ENCODE measurements at regions not wholly inside any gene's neighbourhood (a gene's known extent, or its start where the extent isn't known, plus 50 kb on each side); places are given as distances from the start of the nearest gene placed in this dataset.
A peak's percentile ranks its signal among the peaks of the same experiment; 100 is the strongest.

DNA sequence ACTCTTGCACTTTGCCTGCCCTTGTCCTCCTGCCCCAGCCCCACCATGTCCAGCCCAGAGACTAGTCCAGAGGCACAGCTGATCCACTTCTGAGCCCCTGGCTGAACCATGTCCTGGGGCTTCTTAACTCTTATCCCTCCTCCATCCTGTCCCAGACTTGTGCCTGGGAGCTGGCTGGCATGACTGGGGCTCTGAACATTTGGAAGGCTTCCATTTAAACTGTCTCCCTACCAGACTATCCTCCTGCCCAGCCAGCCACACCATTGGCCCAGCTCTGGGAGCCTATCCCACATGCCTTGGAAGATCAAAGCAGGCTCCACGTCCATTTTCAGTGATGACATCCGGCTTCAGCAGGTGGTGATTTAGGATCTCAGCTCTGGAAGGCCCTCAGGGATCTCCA, 57.4 kb downstream of the FAM241B start:
- peaks cover 0 to 44% (median 30%) of the 10 kb centered on the region in 4 donors for H3K4me1 ChIP-seq
- H3K9me3 ChIP-seq, result no peaks in the 10 kb centered on the region
- DNase-seq, result no peak
- no peak for TF ChIP-seq CTCF (IDR thresholded peaks at IDR 0.05)
- intact Hi-C loops (cut with DNase I; ENCODE audit: low total_unique reads), result loop anchor here (5.0 kb wide), 1 partner anchor 40 kb away; no protein-coding TSS in a partner anchor
- H3K27ac ChIP-seq, result peak overlapping the region in 1 of 2 donors; percentile 81
- H3K4me3 ChIP-seq, result no peak overlapping the region
- no peaks in the 10 kb centered on the region for H3K27me3 ChIP-seq
- H3K36me3 ChIP-seq, result no peaks in the 10 kb centered on the region

DNA sequence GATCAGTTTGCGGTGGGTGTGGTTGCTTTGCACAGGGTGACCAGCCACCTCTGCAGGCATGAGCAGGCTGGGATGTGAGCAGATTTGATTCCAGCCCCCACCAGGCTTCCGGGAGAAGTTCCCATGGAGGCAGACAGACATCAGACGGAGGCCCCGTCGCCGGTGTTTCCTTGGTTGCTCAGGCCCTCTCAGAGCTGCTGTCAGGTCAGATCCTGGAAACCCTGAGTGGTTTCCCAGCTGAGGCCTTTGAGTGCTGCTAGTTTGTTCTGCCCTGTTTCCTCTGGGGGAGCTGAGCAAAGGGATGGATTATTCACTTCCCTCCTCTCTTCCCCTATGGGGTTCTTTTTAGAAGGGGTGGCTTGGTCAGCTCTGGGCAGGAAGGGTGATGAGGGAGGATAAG, 62.2 kb downstream of the FAM241B start:
- Histone ChIP-seq H3K4me1 (peaks cover 0 to 3% (median 0%) of the 10 kb centered on the region in 4 donors), H3K27ac (no peak overlapping the region), H3K27me3 (no peaks in the 10 kb centered on the region), H3K9me3 (no peaks in the 10 kb centered on the region), H3K36me3 (no peaks in the 10 kb centered on the region), H3K4me3 (no peak overlapping the region)
- intact Hi-C loops (cut with DNase I; ENCODE audit: low total_unique reads), result no loop called here
- no peak for TF ChIP-seq CTCF (IDR thresholded peaks at IDR 0.05)
- no peak for DNase-seq

DNA sequence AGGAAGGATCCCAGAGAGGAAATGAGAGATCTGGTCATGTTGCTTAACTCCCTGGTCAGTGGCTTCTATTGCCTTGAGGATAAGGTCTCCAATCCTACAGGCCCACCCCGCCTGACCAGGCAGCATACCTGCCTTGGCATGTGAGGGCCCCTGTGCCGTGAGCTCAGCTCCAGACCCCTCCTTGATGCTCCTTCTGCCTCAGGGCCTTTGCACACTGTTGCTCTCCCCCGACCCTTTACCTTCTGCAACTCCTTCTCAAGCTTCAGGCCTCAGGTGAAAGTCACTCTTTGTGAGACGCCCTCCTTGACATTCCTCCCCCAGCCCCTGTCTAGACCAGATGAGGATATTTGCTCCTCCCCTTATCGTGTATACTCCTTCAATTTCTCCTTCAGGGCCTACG, 62.8 kb downstream of the FAM241B start:
- Histone ChIP-seq H3K4me3 (no peak overlapping the region), H3K27ac (no peak overlapping the region), H3K4me1 (no peaks in the 10 kb centered on the region), H3K36me3 (no peaks in the 10 kb centered on the region), H3K27me3 (no peaks in the 10 kb centered on the region), H3K9me3 (no peaks in the 10 kb centered on the region)
- intact Hi-C loops (cut with DNase I; ENCODE audit: low total_unique reads), result no loop called here
- no peak for DNase-seq
- TF ChIP-seq CTCF (IDR thresholded peaks at IDR 0.05), result no peak

DNA sequence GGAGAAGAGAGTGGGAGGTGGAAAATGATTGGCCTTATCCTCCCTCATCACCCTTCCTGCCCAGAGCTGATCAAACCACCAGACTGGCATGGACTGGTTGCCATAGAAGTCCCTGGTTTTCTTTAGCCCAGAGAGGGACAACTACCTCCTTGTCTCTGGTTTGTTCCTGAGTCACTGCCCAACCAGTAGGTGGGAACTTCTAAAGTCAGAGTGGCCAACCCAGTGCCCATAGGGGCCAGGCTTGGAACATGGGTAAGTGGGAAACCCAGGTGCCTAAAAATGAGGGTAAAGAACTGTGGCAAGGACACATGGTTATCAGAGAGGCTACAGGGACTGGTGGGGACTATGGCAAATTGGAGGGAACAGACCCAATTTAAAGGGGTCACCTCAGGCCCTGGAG, 63.8 kb downstream of the FAM241B start:
- no peaks in the 10 kb centered on the region for H3K4me1 ChIP-seq
- H3K9me3 ChIP-seq, result no peaks in the 10 kb centered on the region
- H3K27me3 ChIP-seq, result no peaks in the 10 kb centered on the region
- intact Hi-C loops (cut with DNase I; ENCODE audit: low total_unique reads), result no loop called here
- H3K4me3 ChIP-seq, result no peak overlapping the region
- no peak overlapping the region for H3K27ac ChIP-seq
- no peaks in the 10 kb centered on the region for H3K36me3 ChIP-seq
- TF ChIP-seq CTCF (IDR thresholded peaks at IDR 0.05), result no peak
- DNase-seq, result no peak

- H3K4me1 ChIP-seq, result no peaks in the 10 kb centered on the region
- no peak overlapping the region for H3K27ac ChIP-seq
- H3K4me3 ChIP-seq, result no peak overlapping the region
- H3K27me3 ChIP-seq, result no peaks in the 10 kb centered on the region
- H3K36me3 ChIP-seq, result no peaks in the 10 kb centered on the region
- no peaks in the 10 kb centered on the region for H3K9me3 ChIP-seq
- no peak for DNase-seq
- intact Hi-C loops (cut with DNase I; ENCODE audit: low total_unique reads), result no loop called here
- TF ChIP-seq CTCF (IDR thresholded peaks at IDR 0.05), result peak; percentile 49 to 61
Measured at GRCh38 chr10:69696073-69696731, 66.2 kb downstream of the FAM241B start.

GRCh38 chr10:69697006-69697405, 67.0 kb downstream of the FAM241B start:
- Histone ChIP-seq H3K9me3 (no peaks in the 10 kb centered on the region), H3K36me3 (no peaks in the 10 kb centered on the region), H3K27me3 (no peaks in the 10 kb centered on the region), H3K4me1 (no peaks in the 10 kb centered on the region), H3K4me3 (no peak overlapping the region), H3K27ac (no peak overlapping the region)
- TF ChIP-seq CTCF (IDR thresholded peaks at IDR 0.05), result no peak
- no peak for DNase-seq
- intact Hi-C loops (cut with DNase I; ENCODE audit: low total_unique reads), result no loop called here

All from tibial artery (tissue), 4 donors.